B cell (primary cell): ENCODE measurements at regions not wholly inside any gene's neighbourhood (a gene's known extent, or its start where the extent isn't known, plus 50 kb on each side); places are given as distances from the start of the nearest gene placed in this dataset.

Source experiments
- ATAC-seq: fragments of 200-7000 bp; cut with Tn5 transposase; one replicate; pipeline ENCODE4 v1.10.0; 2021; ENCODE audit warnings: low read depth, mild to moderate bottlenecking, moderate number of reproducible peaks, moderate library complexity
- CTCF ChIA-PET: fragments of 350-600 bp; sonication (Branson Sonifier 250); formaldehyde crosslinking; loops from one replicate; lab custom pipeline; 2021; ENCODE audit warnings: antibody characterized with exemption, inconsistent platforms; lab: Charles Lee
- POLR2A ChIA-PET: fragments of 350-600 bp; sonication (Branson Sonifier 250); formaldehyde crosslinking; loops from one replicate; lab custom pipeline; 2021; ENCODE audit warnings: antibody characterized with exemption; lab: Charles Lee
- DNase-seq: peaks from one replicate; pipeline ENCODE4 v3.0.0; 2013
- H2AFZ ChIP-seq: 2 replicates; pipeline ENCODE4 v1.6.1; 2012; ENCODE audit warnings: mild to moderate bottlenecking, low read depth, low read length; ENCODE audit not compliant: insufficient read depth, poor library complexity, severe bottlenecking
- H3K27ac ChIP-seq, 2 donors: 1 replicate in 1 of 2; 2 replicates in 1 of 2; pipeline ENCODE4 v1.5.1; 2012 to 2013; ENCODE audit warnings: low read length in 2 of 2, mild to moderate bottlenecking in 2 of 2, moderate library complexity in 1 of 2
- H3K27me3 ChIP-seq, 4 experiments: fragments of 200-600 bp in 1 of 4; sonication (generic) in 1 of 4; replicated peaks in 1 of 4; 1 replicate in 2 of 4; 2 replicates in 2 of 4; pipeline versions ENCODE4 v1.6.1 to v1.7.0; 2013 to 2016; ENCODE audit warnings: low read length in 3 of 4, mild to moderate bottlenecking in 2 of 4, mixed read lengths in 1 of 4, moderate library complexity in 1 of 4; ENCODE audit not compliant: insufficient read depth in 4 of 4, control insufficient read depth in 3 of 4; ENCODE audit errors: control extremely low read depth in 1 of 4
- H3K36me3 ChIP-seq, 2 experiments: replicated peaks in 1 of 2; 1 replicate in 1 of 2; 2 replicates in 1 of 2; pipeline versions ENCODE4 v1.6.1 to v1.7.1; 2013; ENCODE audit warnings: low read length in 1 of 2; ENCODE audit not compliant: insufficient read depth in 2 of 2, control insufficient read depth in 1 of 2; ENCODE audit errors: control extremely low read depth in 1 of 2, extremely low read depth in 1 of 2
- H3K4me1 ChIP-seq, 2 donors: fragments of 200-600 bp in 1 of 2; sonication (generic) in 1 of 2; 1 replicate in 1 of 2; 2 replicates in 1 of 2; pipeline versions ENCODE4 v1.5.1 to v1.6.1; 2013 to 2017; ENCODE audit warnings: low read length in 2 of 2; ENCODE audit not compliant: control insufficient read depth in 2 of 2, insufficient read depth in 2 of 2
- H3K4me2 ChIP-seq: replicated peaks from 2 replicates; pipeline ENCODE3; 2012; ENCODE audit warnings: mild to moderate bottlenecking, low read depth, low read length; ENCODE audit not compliant: poor library complexity, severe bottlenecking
- H3K4me3 ChIP-seq, 5 experiments: fragments of 200-600 bp in 1 of 5; sonication (generic) in 1 of 5; 1 replicate in 3 of 5; 2 replicates in 2 of 5; pipeline versions ENCODE4 v1.5.1 to v1.7.0; 2011 to 2016; ENCODE audit warnings: low read length in 4 of 5, mild to moderate bottlenecking in 4 of 5, low read depth in 2 of 5, control low read depth in 1 of 5, moderate library complexity in 1 of 5; ENCODE audit not compliant: insufficient read depth in 1 of 5; ENCODE audit errors: control extremely low read depth in 1 of 5, extremely low read depth in 1 of 5
- H3K79me2 ChIP-seq: fragments of 200-600 bp; sonication (generic); one replicate; pipeline ENCODE4 v1.6.0; 2016; ENCODE audit warnings: low read length; ENCODE audit not compliant: control insufficient read depth, insufficient read depth
- H3K9ac ChIP-seq: fragments of 200-600 bp; sonication (generic); 2 replicates; pipeline ENCODE4 v1.6.1; 2017; ENCODE audit warnings: mild to moderate bottlenecking, low read length, moderate library complexity
- H3K9me3 ChIP-seq, 3 donors: one replicate each; pipeline versions ENCODE4 v1.6.1 to v1.7.1; 2013; ENCODE audit warnings: low read length in 2 of 3; ENCODE audit not compliant: control insufficient read depth in 2 of 3, insufficient read depth in 1 of 3; ENCODE audit errors: control extremely low read depth in 1 of 3
- H4K20me1 ChIP-seq: 2 replicates; pipeline ENCODE4 v1.6.0; 2012; ENCODE audit warnings: mild to moderate bottlenecking, low read length; ENCODE audit not compliant: insufficient read depth, control insufficient read depth, poor library complexity, severe bottlenecking
- H3K27ac Mint-ChIP-seq: one replicate; pipeline ENCODE4 v1.8.0; 2021; ENCODE audit warnings: mixed read lengths
- H3K27me3 Mint-ChIP-seq: one replicate; pipeline ENCODE4 v1.8.0; 2021; ENCODE audit warnings: mixed read lengths
- H3K4me1 Mint-ChIP-seq: one replicate; pipeline ENCODE4 v1.8.0; 2021; ENCODE audit warnings: mixed read lengths
- H3K4me3 Mint-ChIP-seq: one replicate; pipeline ENCODE4 v1.8.0; 2021; ENCODE audit warnings: mixed read lengths
- H3K9me3 Mint-ChIP-seq: one replicate; pipeline ENCODE4 v1.8.0; 2022; ENCODE audit warnings: mixed read lengths; ENCODE audit not compliant: insufficient read depth
- EZH2 ChIP-seq: IDR thresholded peaks from 2 replicates; pipeline ENCODE4 v1.6.1; 2012; ENCODE audit warnings: borderline replicate concordance, low read depth, mild to moderate bottlenecking, moderate library complexity, low read length; ENCODE audit not compliant: insufficient read depth, poor library complexity, severe bottlenecking
- WGBS: methylation state at CpG from one replicate; pipeline ENCODE4 v1.1.5; 2013; ENCODE audit warnings: missing lambda C conversion rate; ENCODE audit not compliant: insufficient coverage; 5-methylcytosine and 5-hydroxymethylcytosine counted together
- intact Hi-C: fragments of 100-400 bp; cut with micrococcal nuclease; formaldehyde crosslinking; loops from one replicate; pipeline ENCODE4 v1.10.0; 2022
- TF ChIP-seq, protein P1 (sequence below): fragments of 200-600 bp; IDR thresholded peaks from one replicate; pipeline ENCODE4 v1.8.0; 2022; ENCODE audit warnings: antibody characterized with exemption, mild to moderate bottlenecking

DNA sequence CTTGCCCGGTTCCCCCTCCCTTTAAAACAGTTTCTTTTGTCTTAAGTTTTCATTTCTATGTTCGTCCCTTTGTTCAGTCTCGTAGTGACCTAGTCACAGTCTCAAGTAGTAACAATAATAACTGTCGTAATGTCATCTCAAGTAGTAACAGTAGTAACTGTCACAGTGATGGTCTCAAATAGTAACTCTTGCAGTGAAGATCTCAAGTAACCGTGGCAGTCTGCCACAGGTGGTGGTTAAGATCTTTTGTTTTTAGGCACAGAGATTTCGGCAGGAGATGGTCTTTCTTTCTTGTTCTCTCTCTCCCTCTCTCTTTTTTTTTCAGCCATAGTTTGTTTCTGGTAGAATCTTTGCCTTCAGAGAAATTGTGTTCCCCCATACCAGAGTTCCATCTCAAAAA, 656.0 kb upstream of the SGO1 start:
- H3K27ac ChIP-seq: no peak overlapping the region
- ATAC-seq: no peak
- H3K4me3 ChIP-seq: no peak overlapping the region
- H3K79me2 ChIP-seq: no peaks in the 10 kb centered on the region
- H4K20me1 ChIP-seq: no peaks in the 10 kb centered on the region
- no peaks in the 10 kb centered on the region for H3K9me3 ChIP-seq
- 100% methylated on average over 2 of the region's 6 CpGs for WGBS
- TF ChIP-seq, protein P1, sequence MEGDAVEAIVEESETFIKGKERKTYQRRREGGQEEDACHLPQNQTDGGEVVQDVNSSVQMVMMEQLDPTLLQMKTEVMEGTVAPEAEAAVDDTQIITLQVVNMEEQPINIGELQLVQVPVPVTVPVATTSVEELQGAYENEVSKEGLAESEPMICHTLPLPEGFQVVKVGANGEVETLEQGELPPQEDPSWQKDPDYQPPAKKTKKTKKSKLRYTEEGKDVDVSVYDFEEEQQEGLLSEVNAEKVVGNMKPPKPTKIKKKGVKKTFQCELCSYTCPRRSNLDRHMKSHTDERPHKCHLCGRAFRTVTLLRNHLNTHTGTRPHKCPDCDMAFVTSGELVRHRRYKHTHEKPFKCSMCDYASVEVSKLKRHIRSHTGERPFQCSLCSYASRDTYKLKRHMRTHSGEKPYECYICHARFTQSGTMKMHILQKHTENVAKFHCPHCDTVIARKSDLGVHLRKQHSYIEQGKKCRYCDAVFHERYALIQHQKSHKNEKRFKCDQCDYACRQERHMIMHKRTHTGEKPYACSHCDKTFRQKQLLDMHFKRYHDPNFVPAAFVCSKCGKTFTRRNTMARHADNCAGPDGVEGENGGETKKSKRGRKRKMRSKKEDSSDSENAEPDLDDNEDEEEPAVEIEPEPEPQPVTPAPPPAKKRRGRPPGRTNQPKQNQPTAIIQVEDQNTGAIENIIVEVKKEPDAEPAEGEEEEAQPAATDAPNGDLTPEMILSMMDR: no peak
- no peak for TF ChIP-seq EZH2
- CTCF ChIA-PET: no interaction called here
- no peak overlapping the region for H2AFZ ChIP-seq
- H3K4me1 ChIP-seq: no peaks in the 10 kb centered on the region
- H3K4me2 ChIP-seq: no peak overlapping the region
- H3K27me3 Mint-ChIP-seq: no peaks in the 10 kb centered on the region
- DNase-seq: no peak
- H3K4me3 Mint-ChIP-seq: no peak overlapping the region
- intact Hi-C loops: no loop called here
- H3K4me1 Mint-ChIP-seq: no peaks in the 10 kb centered on the region
- no peaks in the 10 kb centered on the region for H3K9me3 Mint-ChIP-seq
- POLR2A ChIA-PET: no interaction called here
- no peaks in the 10 kb centered on the region for H3K36me3 ChIP-seq
- no peak overlapping the region for H3K27ac Mint-ChIP-seq
- no peaks in the 10 kb centered on the region for H3K27me3 ChIP-seq
- no peak overlapping the region for H3K9ac ChIP-seq

DNA sequence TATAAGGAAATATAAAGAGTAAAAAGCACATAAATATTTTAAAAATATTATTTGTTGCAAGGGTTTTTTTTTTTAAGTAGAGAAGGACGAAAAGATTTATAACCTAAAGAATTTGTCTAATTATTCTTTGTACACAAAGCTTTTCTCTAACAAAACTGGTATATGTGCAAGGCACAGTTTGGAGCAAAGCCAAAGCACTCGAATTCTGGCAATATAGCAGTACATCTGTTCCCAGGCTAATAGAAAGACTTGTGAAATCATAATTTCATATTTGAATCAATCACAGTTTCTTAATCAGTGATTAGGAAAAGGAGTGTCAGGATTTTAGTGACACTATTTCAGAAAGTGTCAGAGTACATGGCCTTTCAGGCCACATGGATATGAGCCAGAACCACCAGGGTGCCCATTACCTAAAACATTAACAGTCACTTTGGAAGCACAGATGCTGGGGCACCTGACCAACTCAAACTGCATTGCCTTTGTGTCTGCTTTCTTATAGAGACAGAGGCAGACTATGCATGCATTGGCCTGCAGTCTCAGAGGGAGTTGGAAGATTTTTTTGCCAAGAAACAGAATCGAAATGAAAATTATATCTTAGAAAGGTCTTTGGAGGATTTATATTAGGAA, 651.8 kb upstream of the SGO1 start:
- intact Hi-C loops: no loop called here
- H3K9me3 ChIP-seq: no peaks in the 10 kb centered on the region
- TF ChIP-seq EZH2: no peak
- TF ChIP-seq, protein P1: no peak
- no peaks in the 10 kb centered on the region for H3K36me3 ChIP-seq
- H3K27me3 ChIP-seq: no peaks in the 10 kb centered on the region
- no CpG with 5 or more reads among the region's 3 CpGs for WGBS
- ATAC-seq: no peak
- H3K27ac ChIP-seq: no peak overlapping the region
- no peak for DNase-seq
- H3K4me1 Mint-ChIP-seq: no peaks in the 10 kb centered on the region
- ChIA-PET CTCF (no interaction called here), POLR2A (no interaction called here)
- no peak overlapping the region for H3K27ac Mint-ChIP-seq
- H3K4me3 ChIP-seq: no peak overlapping the region
- no peaks in the 10 kb centered on the region for H4K20me1 ChIP-seq
- H3K9me3 Mint-ChIP-seq: peaks cover 1% of the 10 kb centered on the region
- no peak overlapping the region for H2AFZ ChIP-seq
- no peaks in the 10 kb centered on the region for H3K27me3 Mint-ChIP-seq
- H3K4me2 ChIP-seq: no peak overlapping the region
- no peaks in the 10 kb centered on the region for H3K79me2 ChIP-seq
- no peak overlapping the region for H3K4me3 Mint-ChIP-seq
- no peaks in the 10 kb centered on the region for H3K4me1 ChIP-seq
- H3K9ac ChIP-seq: no peak overlapping the region
